ENCODE measurements at regions not wholly inside any gene's neighbourhood (a gene's known extent, or its start where the extent isn't known, plus 50 kb on each side); places are given as distances from the start of the nearest gene placed in this dataset.

DNA sequence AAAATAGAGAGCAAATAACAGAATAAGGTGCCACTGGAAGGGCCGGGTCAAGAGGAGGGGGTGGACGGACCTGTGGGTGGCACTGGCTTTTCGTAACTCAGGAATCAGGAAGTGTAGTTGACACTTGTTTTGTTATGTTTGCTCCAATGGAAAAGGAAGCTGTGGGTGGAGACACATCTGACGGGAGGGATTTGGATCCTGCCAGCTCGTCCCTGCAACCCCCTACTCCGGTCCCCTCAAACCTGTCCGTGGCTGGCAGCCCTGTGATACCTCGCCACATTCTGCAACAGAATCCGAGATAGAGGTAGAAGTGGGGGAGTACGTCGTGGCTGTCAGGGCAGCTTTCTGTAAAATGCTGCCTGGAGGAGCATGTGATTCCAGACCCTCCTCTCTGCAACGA lies 104.2 kb upstream of the IER5L start:
- TF ChIP-seq, protein P1, sequence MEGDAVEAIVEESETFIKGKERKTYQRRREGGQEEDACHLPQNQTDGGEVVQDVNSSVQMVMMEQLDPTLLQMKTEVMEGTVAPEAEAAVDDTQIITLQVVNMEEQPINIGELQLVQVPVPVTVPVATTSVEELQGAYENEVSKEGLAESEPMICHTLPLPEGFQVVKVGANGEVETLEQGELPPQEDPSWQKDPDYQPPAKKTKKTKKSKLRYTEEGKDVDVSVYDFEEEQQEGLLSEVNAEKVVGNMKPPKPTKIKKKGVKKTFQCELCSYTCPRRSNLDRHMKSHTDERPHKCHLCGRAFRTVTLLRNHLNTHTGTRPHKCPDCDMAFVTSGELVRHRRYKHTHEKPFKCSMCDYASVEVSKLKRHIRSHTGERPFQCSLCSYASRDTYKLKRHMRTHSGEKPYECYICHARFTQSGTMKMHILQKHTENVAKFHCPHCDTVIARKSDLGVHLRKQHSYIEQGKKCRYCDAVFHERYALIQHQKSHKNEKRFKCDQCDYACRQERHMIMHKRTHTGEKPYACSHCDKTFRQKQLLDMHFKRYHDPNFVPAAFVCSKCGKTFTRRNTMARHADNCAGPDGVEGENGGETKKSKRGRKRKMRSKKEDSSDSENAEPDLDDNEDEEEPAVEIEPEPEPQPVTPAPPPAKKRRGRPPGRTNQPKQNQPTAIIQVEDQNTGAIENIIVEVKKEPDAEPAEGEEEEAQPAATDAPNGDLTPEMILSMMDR (conservative IDR thresholded peaks at IDR 0.05; ENCODE audit: low read depth, low read length) = no peak
- TF ChIP-seq EZH2 (IDR thresholded peaks at IDR 0.05; ENCODE audit: borderline replicate concordance, low read depth, low read length, poor library complexity, severe bottlenecking) = no peak
